Stomach (tissue), 4 donors: ENCODE measurements at regions not wholly inside any gene's neighbourhood (a gene's known extent, or its start where the extent isn't known, plus 50 kb on each side); places are given as distances from the start of the nearest gene placed in this dataset.

Experiments used
- CTCF ChIP-seq, 7 experiments: fragments of 450-650 bp in 4 of 7; fragments of 200-600 bp in 3 of 7; sonication (generic) in 3 of 7; IDR thresholded peaks; one replicate each; pipeline ENCODE4 v1.5.1; 2016 to 2019; ENCODE audit warnings: antibody characterized with exemption in 7 of 7, control low read depth in 2 of 7, mild to moderate bottlenecking in 1 of 7
- EP300 ChIP-seq: sonication (generic); formaldehyde crosslinking; IDR thresholded peaks from one replicate; pipeline ENCODE4 v1.6.1; 2017; ENCODE audit warnings: antibody characterized with exemption
- POLR2A ChIP-seq, 4 donors: fragments of 450-650 bp; IDR thresholded peaks; one replicate each; pipeline ENCODE4 v1.6.1; 2016; ENCODE audit warnings: antibody characterized with exemption in 4 of 4, control low read depth in 2 of 4, mild to moderate bottlenecking in 1 of 4, moderate library complexity in 1 of 4
- POLR2AphosphoS5 ChIP-seq, 3 donors: sonication (generic); formaldehyde crosslinking; IDR thresholded peaks; one replicate each; pipeline ENCODE4 v1.6.1; 2016; ENCODE audit warnings: antibody characterized with exemption in 3 of 3

- TF ChIP-seq POLR2A (IDR thresholded peaks at IDR 0.05) (no peak), CTCF (IDR thresholded peaks at IDR 0.05) (no peak), POLR2AphosphoS5 (IDR thresholded peaks at IDR 0.05) (no peak), EP300 (no peak)
Observed at GRCh38 chr4:126794363-126794762, 838.4 kb upstream of the INTU start.
